HG02623 (cell line): ENCODE measurements at regions not wholly inside any gene's neighbourhood (a gene's known extent, or its start where the extent isn't known, plus 50 kb on each side); places are given as distances from the start of the nearest gene placed in this dataset.
"Not testable (repeated sequence)": the region's sequence is repeated elsewhere in the genome, so short reads cannot be mapped to it uniquely, and the experiment has no call there.

Experiments used
- ATAC-seq: cut with Tn5 transposase; IDR thresholded peaks from one replicate; pipeline ENCODE4 v1.9.1; 2021; ENCODE audit warnings: moderate library complexity; ENCODE audit not compliant: unreplicated experiment

- no peak for ATAC-seq
Measured at GRCh38 chr6:80594461-80594860, 488.0 kb downstream of the BCKDHB start.

GRCh38 chr6:80592436-80592835 lies 486.0 kb downstream of the BCKDHB start:
- ATAC-seq: no peak

DNA sequence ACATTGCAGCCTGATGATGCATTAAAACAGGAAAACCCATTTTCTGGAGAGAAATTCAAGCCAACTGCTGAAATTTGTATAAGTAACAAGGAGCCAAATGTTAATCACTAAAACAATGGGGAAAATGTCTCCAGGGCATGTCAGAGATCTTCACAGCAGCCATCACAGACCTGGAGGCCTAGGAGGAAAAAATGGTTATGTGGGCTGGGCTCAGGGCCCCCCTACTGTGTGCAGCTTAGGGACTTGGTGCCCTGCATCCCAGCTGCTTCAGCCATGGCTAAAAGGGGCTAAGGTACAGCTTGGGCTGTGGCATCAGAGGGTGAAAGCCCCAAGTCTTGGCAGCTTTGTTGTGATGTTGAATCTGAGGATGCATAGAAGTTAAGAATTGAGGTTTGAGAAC lies 479.8 kb downstream of the BCKDHB start:
- no peak for ATAC-seq

- no peak for ATAC-seq
Measured at GRCh38 chr6:80579391-80580023, 473.0 kb downstream of the BCKDHB start.

DNA sequence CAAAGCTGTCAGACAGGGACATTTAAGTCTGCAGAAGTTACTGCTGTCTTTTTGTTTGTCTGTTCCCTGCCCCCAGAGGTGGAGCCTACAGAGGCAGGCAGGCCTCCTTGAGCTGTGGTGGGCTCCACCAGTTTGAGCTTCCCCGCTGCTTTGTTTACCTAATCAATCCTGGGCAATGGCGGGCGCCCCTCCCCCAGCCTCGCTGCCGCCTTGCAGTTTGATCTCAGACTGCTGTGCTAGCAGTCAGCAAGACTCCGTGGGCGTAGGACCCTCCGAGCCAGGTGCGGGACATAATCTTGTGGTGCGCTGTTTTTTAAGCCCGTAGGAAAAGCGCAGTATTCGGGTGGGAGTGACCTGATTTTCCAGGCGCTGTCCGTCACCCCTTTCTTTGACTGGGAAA lies 466.8 kb downstream of the BCKDHB start:
- ATAC-seq: not testable (repeated sequence)

GRCh38 chr6:80566361-80566760 lies 459.9 kb downstream of the BCKDHB start:
- ATAC-seq: peak; percentile 61

- no peak for ATAC-seq
Measured at GRCh38 chr6:80553071-80553740, 446.7 kb downstream of the BCKDHB start.

DNA sequence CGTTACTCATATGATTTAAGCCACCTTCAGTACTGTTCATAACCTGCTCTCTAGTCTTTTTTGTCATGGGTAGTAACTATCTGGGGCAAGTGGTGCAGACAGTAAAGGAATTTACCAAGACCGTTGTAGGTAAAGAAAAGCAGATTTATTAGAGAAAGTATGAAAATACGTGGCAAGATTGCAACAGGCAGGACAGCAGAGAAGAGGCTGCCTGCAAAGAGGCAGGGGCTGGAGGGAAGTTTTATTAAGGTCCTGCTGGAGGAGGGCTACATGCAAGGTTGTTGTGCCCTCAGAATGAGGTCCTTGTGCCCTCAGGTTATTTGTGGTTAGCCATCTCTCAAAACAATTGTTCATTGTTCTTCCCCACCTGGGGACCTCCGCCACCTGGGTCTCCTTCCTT lies 444.3 kb downstream of the BCKDHB start:
- no peak for ATAC-seq

DNA sequence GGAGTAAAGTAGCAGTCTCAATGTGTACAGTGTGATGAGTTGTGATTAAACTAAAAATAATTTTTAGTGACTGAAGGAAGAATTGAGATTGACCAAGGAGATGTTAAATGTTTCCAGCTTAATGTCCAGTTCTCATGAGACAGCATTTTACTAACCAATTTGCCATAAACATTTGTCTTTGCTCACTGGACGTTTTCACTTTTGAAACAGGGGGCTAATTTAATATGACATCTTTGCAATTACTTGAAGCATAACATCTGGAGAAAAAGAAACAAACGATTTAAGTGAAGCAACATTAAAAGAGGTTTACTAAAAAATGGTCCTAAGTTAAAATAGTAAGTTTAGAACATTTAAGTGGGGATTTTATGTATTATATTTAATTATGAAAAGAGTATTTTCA lies 443.8 kb downstream of the BCKDHB start:
- ATAC-seq: no peak

GRCh38 chr6:80548532-80548931 lies 442.1 kb downstream of the BCKDHB start:
- ATAC-seq: no peak

DNA sequence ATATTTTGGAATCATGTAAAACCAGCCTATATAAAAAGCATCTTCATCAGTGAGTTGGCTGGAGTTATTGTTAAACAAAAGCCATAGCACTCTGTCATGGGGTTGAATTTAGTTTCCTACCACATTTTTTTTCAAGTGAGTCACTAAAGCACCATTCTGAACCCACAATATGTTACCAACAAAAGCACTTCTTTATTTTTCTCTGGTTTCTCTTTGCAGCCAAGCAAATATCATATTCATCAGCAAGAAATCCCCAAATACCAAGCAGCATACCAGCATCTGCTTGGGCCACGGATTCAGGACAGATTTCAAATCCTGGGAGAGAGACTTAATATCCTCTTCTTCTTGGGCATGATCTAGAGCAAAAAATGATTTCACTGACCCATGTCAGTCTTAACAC lies 441.4 kb downstream of the BCKDHB start:
- no peak for ATAC-seq

DNA sequence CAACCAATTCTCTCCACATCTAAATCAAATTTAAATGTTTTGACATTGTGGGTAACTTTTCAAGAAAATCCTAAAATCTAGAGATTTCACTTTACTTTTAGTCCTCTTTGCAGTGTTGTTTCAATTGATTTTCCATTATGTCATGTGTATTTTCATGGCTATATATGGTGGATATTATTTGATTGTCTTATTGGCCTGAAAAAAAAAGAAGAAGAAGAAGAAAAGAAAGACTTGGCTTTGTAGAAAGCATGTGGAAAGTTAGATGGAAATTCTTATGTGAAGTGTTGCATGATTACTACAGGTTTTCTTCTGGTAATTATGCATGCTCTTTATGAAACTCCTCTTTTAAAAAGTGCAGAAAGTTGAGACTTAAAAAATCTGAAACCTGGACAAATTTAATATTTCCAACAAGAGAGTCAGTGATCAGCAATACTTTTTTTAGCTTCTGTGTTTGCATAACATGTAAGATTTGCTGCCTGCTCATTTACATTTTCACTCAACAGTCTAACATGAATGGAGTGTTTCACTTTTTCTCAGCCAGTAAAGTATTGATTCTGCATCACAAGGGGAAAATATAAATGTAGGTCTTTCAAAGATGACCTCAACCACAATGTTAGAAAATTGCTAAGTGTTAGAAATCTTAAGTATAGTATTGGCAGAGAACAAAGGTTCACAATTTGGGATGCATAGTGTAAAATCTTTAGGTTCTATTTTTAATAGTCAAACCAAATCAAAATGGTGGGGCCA lies 438.7 kb downstream of the BCKDHB start:
- ATAC-seq: no peak

DNA sequence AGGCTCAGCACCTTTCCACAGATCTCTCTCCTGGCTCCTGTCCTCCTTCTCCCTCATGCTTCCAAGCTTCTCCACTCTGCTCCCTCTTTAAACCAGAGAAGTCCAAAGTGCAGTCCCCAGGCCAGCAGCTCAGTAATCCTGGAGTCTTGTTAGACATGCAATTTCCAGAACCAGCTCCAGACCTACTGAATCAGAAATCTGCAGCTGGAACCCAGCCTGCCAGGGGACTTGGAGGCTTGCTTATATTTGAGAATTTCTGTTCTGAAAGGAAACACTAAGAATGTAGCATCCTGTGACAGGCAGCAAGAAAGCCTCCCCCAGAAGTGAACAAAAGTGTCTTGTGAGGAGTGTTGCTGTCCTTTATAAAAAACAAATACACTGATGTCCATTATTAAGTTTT lies 438.1 kb downstream of the BCKDHB start:
- ATAC-seq: no peak

GRCh38 chr6:80543598-80544222 lies 437.2 kb downstream of the BCKDHB start:
- ATAC-seq: no peak

DNA sequence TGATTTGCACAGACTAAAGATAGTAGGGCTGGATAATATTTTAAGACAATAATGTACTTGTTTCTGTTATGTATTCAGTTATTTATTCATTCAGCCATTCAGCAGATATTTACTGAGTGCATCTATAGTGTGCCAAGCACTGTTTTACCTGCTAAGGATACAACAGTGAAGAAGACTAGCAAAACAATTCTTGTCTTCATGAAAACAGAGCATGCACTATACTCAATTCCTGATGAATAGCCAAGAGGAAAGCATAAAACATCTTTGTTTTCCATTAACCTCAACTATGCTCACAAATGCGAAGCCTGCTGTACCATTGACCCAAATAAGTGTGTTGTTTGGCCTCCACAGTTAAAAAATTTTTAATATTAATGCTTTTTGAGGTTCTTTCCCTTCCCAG lies 436.7 kb downstream of the BCKDHB start:
- ATAC-seq: no peak

- no peak for ATAC-seq
Measured at GRCh38 chr6:80541886-80542285, 435.4 kb downstream of the BCKDHB start.

DNA sequence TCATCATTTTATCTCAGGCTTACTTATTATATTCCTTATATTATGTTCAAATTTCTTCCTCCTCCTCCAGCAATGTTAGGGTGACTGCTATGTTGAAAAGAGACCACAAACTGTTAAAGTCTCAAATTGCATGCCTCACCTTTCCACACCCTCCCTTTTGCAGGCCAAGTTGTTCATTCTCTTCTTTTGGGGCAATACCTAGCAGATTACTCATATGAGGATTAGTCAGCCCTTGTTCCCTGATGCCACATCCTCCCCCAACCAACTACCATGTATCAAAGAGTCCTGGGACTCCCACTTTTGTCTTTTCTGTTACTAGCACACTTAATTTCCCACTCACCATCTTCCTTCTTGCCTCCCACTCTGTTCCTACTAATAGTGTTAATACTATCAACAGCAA lies 434.7 kb downstream of the BCKDHB start:
- no peak for ATAC-seq

DNA sequence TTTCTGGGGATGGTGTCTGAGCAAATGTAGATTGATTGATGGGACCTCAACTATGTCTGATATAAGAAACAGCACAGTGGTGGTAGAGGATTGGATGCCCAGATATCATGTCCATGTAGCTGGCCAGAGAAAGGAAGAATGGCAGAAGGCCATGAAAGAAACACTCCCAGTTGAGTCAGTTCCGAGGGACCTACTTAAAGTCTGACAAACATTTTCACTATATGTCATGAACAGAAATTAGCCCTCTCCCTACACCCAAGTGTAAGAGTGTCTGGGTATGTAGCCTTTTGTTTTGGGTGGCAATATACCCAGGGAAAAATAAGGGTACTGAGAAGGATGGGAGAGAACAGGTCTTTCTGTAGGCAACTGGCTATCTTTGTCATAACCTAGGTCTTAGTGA lies 434.2 kb downstream of the BCKDHB start:
- no peak for ATAC-seq

GRCh38 chr6:80537118-80537972 lies 430.9 kb downstream of the BCKDHB start:
- ATAC-seq: no peak

- no peak for ATAC-seq
Measured at GRCh38 chr6:80535914-80536565, 429.6 kb downstream of the BCKDHB start.
